DOHH2 (cell line): ENCODE measurements at regions not wholly inside any gene's neighbourhood (a gene's known extent, or its start where the extent isn't known, plus 50 kb on each side); places are given as distances from the start of the nearest gene placed in this dataset.
"Not testable (repeated sequence)": the region's sequence is repeated elsewhere in the genome, so short reads cannot be mapped to it uniquely, and the experiment has no call there.

Experiments used
- H3F3A ChIP-seq: fragments of 200-600 bp; sonication (generic), shearing (Covaris generic); 2 replicates; pipeline ENCODE4 v1.6.0; 2016; ENCODE audit warnings: antibody characterized with exemption, mild to moderate bottlenecking; ENCODE audit not compliant: control insufficient read depth, insufficient read depth
- H3K27ac ChIP-seq: fragments of 200-600 bp; sonication (generic); 2 replicates; pipeline ENCODE4 v1.5.1; 2014; ENCODE audit warnings: low read depth, mild to moderate bottlenecking, low read length, moderate library complexity
- H3K27me3 ChIP-seq: fragments of 200-600 bp; sonication (generic); 2 replicates; pipeline ENCODE4 v1.6.1; 2014; ENCODE audit warnings: mild to moderate bottlenecking, low read length, mixed read lengths; ENCODE audit not compliant: control insufficient read depth
- H3K36me3 ChIP-seq: fragments of 200-600 bp; sonication (generic); 2 replicates; pipeline ENCODE4 v1.6.1; 2014; ENCODE audit warnings: mild to moderate bottlenecking, low read length, moderate library complexity, mixed read lengths; ENCODE audit not compliant: control insufficient read depth
- H3K4me1 ChIP-seq: fragments of 200-600 bp; sonication (generic); 2 replicates; pipeline ENCODE4 v1.6.1; 2014; ENCODE audit warnings: mild to moderate bottlenecking, low read length, mixed read lengths; ENCODE audit not compliant: control insufficient read depth
- H3K4me2 ChIP-seq: fragments of 200-600 bp; sonication (generic); 2 replicates; pipeline ENCODE4 v1.6.0; 2014; ENCODE audit warnings: mild to moderate bottlenecking, low read length, moderate library complexity
- H3K4me3 ChIP-seq: fragments of 200-600 bp; sonication (generic); 2 replicates; pipeline ENCODE4 v1.5.1; 2014; ENCODE audit warnings: mild to moderate bottlenecking, low read length, mixed read lengths
- H3K79me2 ChIP-seq: fragments of 200-600 bp; sonication (generic); 2 replicates; pipeline ENCODE4 v1.6.1; 2014; ENCODE audit warnings: mild to moderate bottlenecking, low read length, mixed read lengths; ENCODE audit not compliant: control insufficient read depth
- H3K9me2 ChIP-seq: fragments of 200-600 bp; sonication (generic); replicated peaks from 2 replicates; pipeline ENCODE4 v1.6.1; 2014; ENCODE audit warnings: mild to moderate bottlenecking, low read length, mixed read lengths; ENCODE audit not compliant: control insufficient read depth
- H3K9me3 ChIP-seq: fragments of 200-600 bp; sonication (generic); 2 replicates; pipeline ENCODE4 v1.6.1; 2014; ENCODE audit warnings: antibody characterized with exemption, low read length, mixed read lengths; ENCODE audit not compliant: control insufficient read depth, insufficient read depth
- H4K20me1 ChIP-seq: fragments of 200-600 bp; sonication (generic); 2 replicates; pipeline ENCODE4 v1.6.0; 2014; ENCODE audit warnings: low read depth, mild to moderate bottlenecking, antibody characterized with exemption, low read length, moderate library complexity; ENCODE audit not compliant: control insufficient read depth, insufficient read depth
- CTCF ChIP-seq: fragments of 200-600 bp; sonication (generic); IDR thresholded peaks from one replicate; pipeline ENCODE4 v1.5.1; 2014; ENCODE audit warnings: antibody characterized with exemption, mild to moderate bottlenecking, low read depth, low read length; ENCODE audit not compliant: poor library complexity, severe bottlenecking
- EZH2phosphoT487 ChIP-seq: fragments of 200-600 bp; sonication (generic); IDR thresholded peaks from 2 replicates; pipeline ENCODE4 v1.6.1; 2017; ENCODE audit warnings: borderline replicate concordance, mild to moderate bottlenecking, antibody characterized with exemption, low read length, moderate library complexity, mixed read lengths

GRCh38 chr6:150787429-150787828 lies 78.1 kb upstream of the MTHFD1L start:
- no peak overlapping the region for H3K4me2 ChIP-seq
- H3K27ac ChIP-seq = no peak overlapping the region
- H3K4me3 ChIP-seq = no peak overlapping the region
- no peaks in the 10 kb centered on the region for H3K4me1 ChIP-seq
- no peaks in the 10 kb centered on the region for H4K20me1 ChIP-seq
- H3K79me2 ChIP-seq = no peaks in the 10 kb centered on the region
- H3K36me3 ChIP-seq = peaks cover 59% of the 10 kb centered on the region
- no peaks in the 10 kb centered on the region for H3K27me3 ChIP-seq
- H3K9me3 ChIP-seq = no peaks in the 10 kb centered on the region
- H3K9me2 ChIP-seq = no peaks in the 10 kb centered on the region
- no peak for TF ChIP-seq CTCF
- TF ChIP-seq EZH2phosphoT487 = no peak
- no peaks in the 10 kb centered on the region for H3F3A ChIP-seq

GRCh38 chr6:150788089-150788488 lies 77.4 kb upstream of the MTHFD1L start:
- TF ChIP-seq CTCF = no peak
- TF ChIP-seq EZH2phosphoT487 = no peak
- Histone ChIP-seq H3K9me3 (no peaks in the 10 kb centered on the region), H4K20me1 (no peaks in the 10 kb centered on the region), H3K9me2 (no peaks in the 10 kb centered on the region), H3K27me3 (no peaks in the 10 kb centered on the region), H3K4me1 (no peaks in the 10 kb centered on the region), H3K4me2 (no peak overlapping the region), H3K79me2 (no peaks in the 10 kb centered on the region), H3F3A (no peaks in the 10 kb centered on the region), H3K27ac (no peak overlapping the region), H3K36me3 (peaks cover 52% of the 10 kb centered on the region), H3K4me3 (no peak overlapping the region)

GRCh38 chr6:150789906-150790305 lies 75.6 kb upstream of the MTHFD1L start:
- H3K9me2 ChIP-seq, H3K9me3 ChIP-seq, H3K4me2 ChIP-seq: not testable (repeated sequence)

GRCh38 chr6:150791717-150792116 lies 73.8 kb upstream of the MTHFD1L start:
- Histone ChIP-seq H3K27me3 (no peaks in the 10 kb centered on the region), H3K36me3 (peaks cover 40% of the 10 kb centered on the region), H3K4me3 (no peak overlapping the region), H4K20me1 (no peaks in the 10 kb centered on the region), H3F3A (no peaks in the 10 kb centered on the region), H3K79me2 (no peaks in the 10 kb centered on the region), H3K27ac (no peak overlapping the region), H3K9me3 (no peaks in the 10 kb centered on the region), H3K4me2 (no peak overlapping the region), H3K9me2 (no peaks in the 10 kb centered on the region), H3K4me1 (no peaks in the 10 kb centered on the region)
- TF ChIP-seq CTCF (no peak), EZH2phosphoT487 (no peak)

More at GRCh38 chr6:150789906-150790305, 75.6 kb upstream of the MTHFD1L start:
- H3K27ac ChIP-seq, H3K4me3 ChIP-seq, H3K27me3 ChIP-seq, H4K20me1 ChIP-seq, H3K4me1 ChIP-seq, H3K79me2 ChIP-seq, H3F3A ChIP-seq: not testable (repeated sequence)
- H3K36me3 ChIP-seq = peaks cover 41% of the 10 kb centered on the region
